Urinary bladder (tissue), 3 donors: ENCODE measurements at regions not wholly inside any gene's neighbourhood (a gene's known extent, or its start where the extent isn't known, plus 50 kb on each side); places are given as distances from the start of the nearest gene placed in this dataset.

Source experiments
- DNase-seq: peaks from one replicate; pipeline ENCODE4 v3.0.0-alpha.2; 2015; ENCODE audit errors: extremely low spot score
- H3K27ac ChIP-seq: one replicate; pipeline ENCODE4 v1.5.1; 2013; ENCODE audit warnings: low read depth, mild to moderate bottlenecking, moderate library complexity
- H3K36me3 ChIP-seq: one replicate; pipeline ENCODE4 v1.6.1; 2013; ENCODE audit warnings: mild to moderate bottlenecking, moderate library complexity; ENCODE audit not compliant: insufficient read depth
- H3K4me1 ChIP-seq: one replicate; pipeline ENCODE4 v1.6.1; 2013; ENCODE audit warnings: mild to moderate bottlenecking, moderate library complexity; ENCODE audit not compliant: insufficient read depth
- H3K4me3 ChIP-seq: one replicate; pipeline ENCODE4 v1.5.1; 2013; ENCODE audit warnings: low read depth, low read length
- WGBS: extraction: QIAGEN DNeasy Blood & Tissue Kit; methylation state at CpG from one replicate; pipeline ENCODE4 v1.1.7; 2013; 5-methylcytosine and 5-hydroxymethylcytosine counted together
- donor health status: healthy with polysubstance abuse.
- donor health status: healthy.

- no peak overlapping the region for H3K4me3 ChIP-seq
- no peak overlapping the region for H3K27ac ChIP-seq
- WGBS, result 80% methylated on average over 2 of the region's 2 CpGs
- no peak for DNase-seq
- H3K4me1 ChIP-seq, result no peaks in the 10 kb centered on the region
- H3K36me3 ChIP-seq, result no peaks in the 10 kb centered on the region
Observed at GRCh38 chr2:192345287-192345686, 150.6 kb upstream of the TMEFF2 start.

DNA sequence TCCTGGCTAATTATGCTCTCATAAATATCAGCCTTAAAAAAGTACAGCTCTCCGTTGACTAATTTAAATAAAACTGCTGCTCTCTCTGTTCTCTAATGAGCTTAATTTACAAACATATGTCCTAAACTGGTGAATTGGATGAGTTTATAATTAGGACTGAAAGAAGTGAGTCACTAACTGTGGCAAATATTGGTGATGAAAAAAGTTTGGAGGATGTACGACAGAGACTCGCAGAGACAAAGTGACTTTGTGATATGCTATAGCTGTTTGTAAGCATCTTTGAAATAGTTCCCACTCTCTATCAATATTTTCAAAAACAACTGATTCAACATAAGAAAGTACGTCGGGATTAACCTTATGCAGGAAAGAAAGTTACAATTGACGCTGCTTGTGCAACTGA is 138.9 kb upstream of the TMEFF2 start:
- 79% methylated on average over 6 of the region's 6 CpGs for WGBS

DNA sequence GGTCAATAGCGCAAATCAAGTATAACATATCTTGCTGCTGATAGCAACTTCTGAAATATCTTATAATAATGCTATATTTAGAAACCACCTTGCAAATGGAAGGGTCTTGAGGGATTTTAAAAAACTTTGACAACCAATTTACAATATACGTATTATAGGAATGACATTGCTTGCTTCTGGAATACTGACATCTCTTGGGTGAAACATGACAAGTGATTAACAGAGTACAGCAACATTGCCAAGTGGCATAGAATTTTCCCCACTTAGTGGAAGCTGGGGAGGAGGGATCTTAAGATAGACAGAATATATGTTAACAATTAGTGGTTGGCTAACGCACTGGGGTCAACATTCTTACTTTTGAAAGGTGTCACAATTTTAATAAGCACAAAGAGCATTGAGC is 133.6 kb upstream of the TMEFF2 start:
- no peak for DNase-seq
- H3K4me3 ChIP-seq, result no peak overlapping the region
- H3K4me1 ChIP-seq, result no peaks in the 10 kb centered on the region
- no peaks in the 10 kb centered on the region for H3K36me3 ChIP-seq
- H3K27ac ChIP-seq, result no peak overlapping the region
- WGBS, result 84% methylated on average over 3 of the region's 3 CpGs

More for the DNA sequence above, 138.9 kb upstream of the TMEFF2 start:
- H3K4me1 ChIP-seq, result no peaks in the 10 kb centered on the region
- no peak for DNase-seq
- no peaks in the 10 kb centered on the region for H3K36me3 ChIP-seq
- H3K4me3 ChIP-seq, result no peak overlapping the region
- H3K27ac ChIP-seq, result no peak overlapping the region

DNA sequence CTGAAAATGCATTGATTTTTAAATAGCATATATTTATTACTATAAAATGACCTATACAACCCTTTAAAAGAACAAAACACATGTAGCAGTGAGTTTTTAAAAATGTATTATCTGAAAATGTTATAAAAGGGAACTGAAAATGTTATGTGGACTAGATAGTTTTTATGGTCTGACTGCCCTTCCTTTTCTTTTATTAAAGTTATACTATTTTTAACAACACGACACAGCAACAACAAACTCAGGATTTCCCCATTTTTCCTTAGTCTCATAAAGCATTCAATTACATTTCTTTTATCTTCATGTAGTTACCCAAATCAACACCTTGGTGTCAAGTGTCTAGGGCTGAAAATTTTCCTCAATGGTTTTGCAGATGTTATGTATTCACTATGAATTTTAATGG is 132.8 kb upstream of the TMEFF2 start:
- Histone ChIP-seq H3K4me1 (no peaks in the 10 kb centered on the region), H3K4me3 (no peak overlapping the region), H3K36me3 (no peaks in the 10 kb centered on the region), H3K27ac (no peak overlapping the region)
- no peak for DNase-seq
- 69% methylated on average over 1 of the region's 1 CpG for WGBS

DNA sequence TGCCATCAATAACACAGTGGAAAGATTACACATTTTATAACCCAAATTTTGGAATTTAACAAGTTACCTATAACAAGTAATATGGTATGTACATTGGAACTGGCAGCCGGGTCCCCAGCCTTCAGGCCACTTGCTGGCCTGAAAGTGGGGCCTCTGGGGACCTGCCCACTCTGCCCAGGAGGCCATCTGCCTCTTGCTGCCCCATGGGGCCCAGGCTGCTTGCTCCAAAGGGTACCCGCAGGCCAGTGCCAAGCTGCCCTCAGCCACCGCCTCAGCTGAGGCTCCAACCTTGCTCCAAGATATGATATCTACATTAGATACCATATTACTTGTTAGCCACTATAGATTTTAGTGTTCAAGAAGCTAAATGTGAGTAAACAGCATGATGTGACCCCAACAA is 120.8 kb upstream of the TMEFF2 start:
- no peaks in the 10 kb centered on the region for H3K4me1 ChIP-seq
- H3K36me3 ChIP-seq, result no peaks in the 10 kb centered on the region
- no peak overlapping the region for H3K4me3 ChIP-seq
- DNase-seq, result no peak
- WGBS, result 96% methylated on average over 3 of the region's 3 CpGs
- no peak overlapping the region for H3K27ac ChIP-seq

- H3K27ac ChIP-seq, result no peak overlapping the region
- H3K4me3 ChIP-seq, result no peak overlapping the region
- WGBS, result 91% methylated on average over 26 of the region's 26 CpGs
- no peaks in the 10 kb centered on the region for H3K4me1 ChIP-seq
- H3K36me3 ChIP-seq, result no peaks in the 10 kb centered on the region
- no peak for DNase-seq
Observed at GRCh38 chr2:192314800-192315481, 120.2 kb upstream of the TMEFF2 start.

GRCh38 chr2:192313773-192314172 is 119.0 kb upstream of the TMEFF2 start:
- Histone ChIP-seq H3K36me3 (no peaks in the 10 kb centered on the region), H3K4me1 (no peaks in the 10 kb centered on the region), H3K27ac (no peak overlapping the region), H3K4me3 (no peak overlapping the region)
- whole genome bisulfite sequencing, result 94% methylated on average over 8 of the region's 8 CpGs
- no peak for DNase-seq

GRCh38 chr2:192311701-192312460 is 117.1 kb upstream of the TMEFF2 start:
- WGBS, result 83% methylated on average over 2 of the region's 2 CpGs
- DNase-seq, result no peak
- no peaks in the 10 kb centered on the region for H3K36me3 ChIP-seq

DNA sequence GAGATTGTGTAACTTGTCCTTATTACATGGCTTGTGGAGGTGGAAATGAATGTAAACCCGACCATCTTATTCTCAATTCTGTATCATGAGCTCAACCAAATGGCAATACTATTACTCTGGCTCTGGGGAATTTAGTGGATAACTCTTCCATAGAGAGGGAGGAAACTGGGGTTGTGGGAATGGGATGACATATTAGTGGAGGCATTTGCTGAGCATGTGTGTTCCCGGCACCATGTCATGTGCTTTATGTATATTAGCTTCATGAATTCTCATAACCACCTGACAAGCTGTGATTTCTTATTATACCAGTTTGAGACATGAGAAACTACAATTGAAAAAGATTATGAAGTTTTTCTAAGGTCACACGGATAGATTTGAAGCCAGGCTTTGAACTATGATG is 112.8 kb upstream of the TMEFF2 start:
- no peak overlapping the region for H3K4me3 ChIP-seq
- WGBS, result 78% methylated on average over 3 of the region's 3 CpGs
- DNase-seq, result no peak
- H3K27ac ChIP-seq, result no peak overlapping the region
- no peaks in the 10 kb centered on the region for H3K4me1 ChIP-seq
- H3K36me3 ChIP-seq, result no peaks in the 10 kb centered on the region

More at GRCh38 chr2:192311701-192312460, 117.1 kb upstream of the TMEFF2 start:
- H3K4me3 ChIP-seq, result no peak overlapping the region
- H3K4me1 ChIP-seq, result no peaks in the 10 kb centered on the region
- H3K27ac ChIP-seq, result no peak overlapping the region

GRCh38 chr2:192298664-192299063 is 103.9 kb upstream of the TMEFF2 start:
- no peak overlapping the region for H3K4me3 ChIP-seq
- no peaks in the 10 kb centered on the region for H3K4me1 ChIP-seq
- no peaks in the 10 kb centered on the region for H3K36me3 ChIP-seq
- no peak for DNase-seq
- no peak overlapping the region for H3K27ac ChIP-seq
- WGBS, result 70% methylated on average over 3 of the region's 3 CpGs

GRCh38 chr2:192292478-192292877 is 97.7 kb upstream of the TMEFF2 start:
- no peaks in the 10 kb centered on the region for H3K36me3 ChIP-seq
- 94% methylated on average over 2 of the region's 2 CpGs for WGBS
- no peaks in the 10 kb centered on the region for H3K4me1 ChIP-seq

GRCh38 chr2:192288295-192288694 is 93.6 kb upstream of the TMEFF2 start:
- no peak for DNase-seq
- H3K4me3 ChIP-seq, result no peak overlapping the region
- WGBS, result 16% methylated on average over 2 of the region's 2 CpGs

More at GRCh38 chr2:192292478-192292877, 97.7 kb upstream of the TMEFF2 start:
- H3K27ac ChIP-seq, result no peak overlapping the region
- H3K4me3 ChIP-seq, result no peak overlapping the region
- DNase-seq, result no peak

GRCh38 chr2:192286093-192286701 is 91.5 kb upstream of the TMEFF2 start:
- Histone ChIP-seq H3K4me1 (no peaks in the 10 kb centered on the region), H3K27ac (no peak overlapping the region), H3K36me3 (no peaks in the 10 kb centered on the region), H3K4me3 (no peak overlapping the region)
- 84% methylated on average over 3 of the region's 3 CpGs for WGBS
- DNase-seq, result no peak

More at GRCh38 chr2:192288295-192288694, 93.6 kb upstream of the TMEFF2 start:
- Histone ChIP-seq H3K36me3 (no peaks in the 10 kb centered on the region), H3K4me1 (no peaks in the 10 kb centered on the region), H3K27ac (no peak overlapping the region)

DNA sequence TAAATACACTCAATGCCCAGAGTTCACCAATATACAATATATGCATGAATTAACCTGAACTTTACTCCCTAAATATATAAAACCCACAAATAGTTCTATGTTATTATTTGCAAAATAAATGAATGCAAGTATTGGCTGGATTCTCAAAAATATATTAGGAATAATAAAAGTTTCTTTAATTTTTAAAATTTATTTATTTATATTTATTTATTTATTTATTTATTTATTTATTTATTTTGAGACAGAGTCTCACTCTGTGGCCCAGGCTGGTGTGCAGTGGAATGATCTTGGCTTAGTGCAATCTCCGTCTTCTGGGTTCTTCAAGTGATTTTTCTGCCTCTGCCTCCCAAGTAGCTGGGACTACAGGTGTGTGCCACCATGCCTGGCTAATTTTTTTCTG is 88.7 kb upstream of the TMEFF2 start:
- no peaks in the 10 kb centered on the region for H3K4me1 ChIP-seq
- H3K36me3 ChIP-seq, result no peaks in the 10 kb centered on the region
- no peak overlapping the region for H3K27ac ChIP-seq
- 95% methylated on average over 1 of the region's 1 CpG for WGBS
- no peak for DNase-seq
- H3K4me3 ChIP-seq, result no peak overlapping the region
